Panc1 (cell line): ENCODE measurements at regions not wholly inside any gene's neighbourhood (a gene's known extent, or its start where the extent isn't known, plus 50 kb on each side); places are given as distances from the start of the nearest gene placed in this dataset.
"Not testable (repeated sequence)": the region's sequence is repeated elsewhere in the genome, so short reads cannot be mapped to it uniquely, and the experiment has no call there.

Experiments used
- CTCF ChIP-seq: fragments of 450-650 bp; IDR thresholded peaks from 2 replicates; pipeline ENCODE4 v1.5.1; 2017; ENCODE audit warnings: mild to moderate bottlenecking
- POLR2AphosphoS5 ChIP-seq: IDR thresholded peaks from 2 replicates; pipeline ENCODE4 v1.6.1; 2012; ENCODE audit warnings: mild to moderate bottlenecking, low read depth, low read length, moderate library complexity

DNA sequence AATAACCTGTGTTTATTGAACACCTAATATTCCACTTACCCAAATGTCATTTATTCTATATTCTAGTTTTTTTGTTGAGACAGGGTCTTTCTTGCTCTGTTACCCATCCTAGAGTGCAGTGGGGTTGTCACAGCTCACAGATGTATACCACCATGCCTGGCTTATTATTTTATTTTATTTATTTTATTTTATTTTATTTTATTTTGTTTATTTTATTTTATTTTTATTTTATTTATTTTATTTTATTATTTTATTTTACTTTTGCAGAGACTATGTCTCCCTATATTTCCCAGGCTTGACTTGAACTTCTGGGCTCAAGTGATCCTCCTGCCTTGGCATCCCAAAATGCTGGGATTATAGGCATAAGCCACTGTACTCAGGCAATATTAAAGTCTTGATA lies 167.8 kb upstream of the ZNG1E start:
- TF ChIP-seq CTCF, POLR2AphosphoS5: not testable (repeated sequence)
